NCI-H128 (cell line): ENCODE measurements at regions not wholly inside any gene's neighbourhood (a gene's known extent, or its start where the extent isn't known, plus 50 kb on each side); places are given as distances from the start of the nearest gene placed in this dataset.
"Not testable (repeated sequence)": the region's sequence is repeated elsewhere in the genome, so short reads cannot be mapped to it uniquely, and the experiment has no call there.

Experiments
- DNase-seq: peaks from one replicate; lab custom pipeline; 2025; ENCODE audit not compliant: unreplicated experiment; lab: John Stamatoyannopoulos, UW

DNA sequence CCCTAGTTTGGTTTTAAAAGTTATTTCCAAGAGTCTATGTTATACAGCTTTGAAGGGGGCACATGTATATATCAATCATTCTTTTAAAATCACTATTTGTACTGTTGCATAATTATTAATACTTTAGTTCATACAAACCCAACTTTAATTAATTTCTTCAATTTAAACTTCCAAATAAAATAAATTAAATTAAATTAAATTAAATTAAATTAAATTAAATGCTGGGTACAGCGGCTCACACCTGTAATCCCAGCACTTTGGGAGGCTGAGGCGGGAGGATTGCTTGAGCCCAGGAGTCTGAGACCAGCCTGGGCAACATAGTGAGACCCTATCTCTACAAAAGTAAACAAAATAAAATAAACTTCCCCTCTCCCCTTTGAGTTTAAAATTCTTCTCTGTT lies 98.9 kb upstream of the MYO10 start:
- not testable (repeated sequence) for DNase-seq

GRCh38 chr5:17037751-17038150 lies 101.7 kb upstream of the MYO10 start:
- DNase-seq, result no peak

DNA sequence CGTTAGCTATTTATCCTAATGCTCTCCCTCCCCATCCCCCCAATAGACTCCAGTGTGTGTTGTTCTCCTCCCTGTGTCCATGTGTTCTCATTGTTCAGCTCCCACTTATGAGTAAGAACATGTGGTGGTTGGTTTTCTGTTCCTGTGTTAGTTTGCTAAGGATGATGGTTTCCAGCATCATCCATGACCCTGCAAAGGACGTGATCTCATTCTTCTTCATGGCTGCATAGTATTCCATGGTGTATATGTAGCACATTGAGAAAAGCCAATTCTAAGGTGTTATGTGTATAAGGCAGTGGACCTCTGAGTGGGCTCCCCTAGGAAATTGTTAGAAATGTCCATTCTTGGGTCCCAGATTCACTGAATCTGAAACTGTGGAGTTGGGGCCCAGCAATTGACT lies 103.1 kb upstream of the MYO10 start:
- no peak for DNase-seq

DNA sequence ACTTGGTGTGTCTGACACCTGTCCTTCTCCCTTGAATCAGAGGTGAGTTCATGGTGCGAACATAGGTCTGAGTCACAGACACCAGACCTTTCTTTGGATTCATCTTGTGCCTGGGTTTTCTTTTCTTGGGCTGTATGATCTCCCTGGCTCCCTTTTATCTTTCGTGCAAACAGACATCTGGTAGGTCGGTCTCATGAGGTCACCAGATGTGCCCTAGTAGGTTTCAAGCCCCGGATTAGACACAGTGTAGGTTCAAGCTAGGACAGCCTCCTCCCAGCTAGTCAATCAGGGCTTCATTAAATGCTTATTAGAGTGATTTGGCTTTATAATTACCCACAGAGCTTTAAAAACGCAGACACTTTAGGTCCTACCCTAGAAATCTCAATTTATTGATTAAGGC lies 106.0 kb upstream of the MYO10 start:
- DNase-seq, result no peak

- no peak for DNase-seq
These were observed 110.2 kb upstream of the MYO10 start for GRCh38 chr5:17046320-17046719.

- no peak for DNase-seq
These were observed 114.1 kb upstream of the MYO10 start for GRCh38 chr5:17050236-17050635.

DNA sequence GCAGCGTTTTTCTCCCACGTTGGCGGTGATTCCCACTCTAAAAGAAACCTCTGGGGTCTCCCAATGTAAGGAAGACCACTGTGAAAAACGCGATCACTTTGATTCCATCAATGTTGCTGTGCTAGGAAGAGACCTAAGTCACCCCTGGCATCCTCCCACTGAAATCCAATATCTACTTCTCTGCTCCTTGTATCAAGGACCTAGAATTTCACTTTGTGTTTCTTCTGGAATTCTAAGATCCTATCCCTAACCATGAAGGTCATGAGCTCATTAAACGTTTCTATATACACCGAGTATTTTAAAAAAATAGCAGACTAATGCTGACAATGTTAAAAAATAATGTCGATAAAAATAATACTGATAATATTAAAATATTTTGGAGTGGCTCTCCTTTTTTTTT lies 118.8 kb upstream of the MYO10 start:
- no peak for DNase-seq

DNA sequence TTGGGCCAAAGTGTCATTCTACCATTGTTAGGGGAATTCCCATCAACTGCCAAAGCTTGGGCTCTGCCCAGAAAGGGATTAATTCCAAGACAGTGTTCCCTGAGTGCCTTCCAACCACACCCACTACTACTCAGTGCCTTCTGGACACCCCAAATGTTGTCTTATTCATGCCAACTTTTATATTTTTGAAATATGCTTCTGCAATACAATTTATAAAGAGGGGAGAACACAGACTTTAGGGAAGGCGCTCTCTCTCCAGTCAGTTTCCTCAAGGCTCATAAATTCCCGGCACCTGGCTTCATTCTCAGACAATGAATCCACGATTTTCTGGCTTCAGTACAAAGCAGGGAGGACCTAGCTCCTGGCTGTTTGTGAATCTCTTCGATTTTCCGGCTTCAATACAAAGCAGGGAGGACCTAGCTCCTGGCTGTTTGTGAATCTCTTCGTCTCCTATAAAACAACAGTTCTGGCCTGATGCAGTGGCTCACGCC lies 120.1 kb upstream of the MYO10 start:
- DNase-seq, result no peak

GRCh38 chr5:17058438-17058837 lies 122.3 kb upstream of the MYO10 start:
- DNase-seq, result no peak

DNA sequence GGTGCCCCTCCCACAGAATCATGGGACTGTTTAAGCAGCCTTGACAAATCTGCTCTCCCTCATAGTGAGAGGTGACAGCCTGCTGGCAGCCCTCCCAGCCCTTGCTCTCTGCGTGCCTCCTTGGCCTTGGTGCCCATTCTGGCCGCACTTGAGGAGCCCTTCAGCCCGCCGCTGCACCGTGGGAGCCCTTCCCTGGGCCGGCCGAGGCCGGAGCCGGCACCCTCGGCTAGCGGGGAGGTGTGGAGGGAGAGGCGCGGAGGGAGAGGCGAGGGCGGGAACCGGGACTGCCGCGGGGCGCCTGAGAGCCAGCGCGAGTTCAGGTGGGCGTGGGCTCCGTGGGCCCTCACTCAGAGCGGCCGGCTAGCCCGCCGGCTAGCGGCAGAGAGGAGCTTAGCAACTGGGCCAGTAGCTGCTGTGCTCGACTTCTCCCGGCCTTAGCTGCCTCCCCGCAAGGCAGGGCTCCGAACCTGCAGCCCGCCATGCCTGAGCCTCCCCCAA lies 125.9 kb upstream of the MYO10 start:
- DNase-seq, result no peak

DNA sequence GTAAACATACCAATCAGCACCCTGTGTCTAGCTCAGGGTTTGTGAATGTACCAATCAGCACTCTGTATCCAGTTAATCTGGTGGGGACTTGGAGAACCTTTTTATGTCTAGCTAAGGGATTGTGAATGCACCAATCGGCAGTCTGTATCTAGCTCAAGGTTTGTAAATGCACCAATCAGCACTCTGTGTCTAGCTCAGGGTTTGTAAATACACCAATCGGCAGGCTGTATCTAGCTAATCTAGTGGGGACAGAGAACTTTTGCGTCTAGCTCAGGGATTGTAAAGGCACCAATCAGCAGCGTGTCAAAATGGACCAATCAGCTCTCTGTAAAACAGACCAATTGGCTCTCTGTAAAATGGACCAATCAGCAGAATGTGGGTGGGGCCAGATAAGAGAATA lies 126.7 kb upstream of the MYO10 start:
- not testable (repeated sequence) for DNase-seq

- DNase-seq, result no peak
These were observed 128.2 kb upstream of the MYO10 start for GRCh38 chr5:17064241-17064640.

- no peak for DNase-seq
These were observed 129.4 kb upstream of the MYO10 start for GRCh38 chr5:17065458-17065857.

GRCh38 chr5:17066026-17066425 lies 129.9 kb upstream of the MYO10 start:
- DNase-seq, result not testable (repeated sequence)

GRCh38 chr5:17067657-17068392 lies 131.7 kb upstream of the MYO10 start:
- no peak for DNase-seq

- DNase-seq, result no peak
These were observed 134.0 kb upstream of the MYO10 start for GRCh38 chr5:17069995-17070511.

DNA sequence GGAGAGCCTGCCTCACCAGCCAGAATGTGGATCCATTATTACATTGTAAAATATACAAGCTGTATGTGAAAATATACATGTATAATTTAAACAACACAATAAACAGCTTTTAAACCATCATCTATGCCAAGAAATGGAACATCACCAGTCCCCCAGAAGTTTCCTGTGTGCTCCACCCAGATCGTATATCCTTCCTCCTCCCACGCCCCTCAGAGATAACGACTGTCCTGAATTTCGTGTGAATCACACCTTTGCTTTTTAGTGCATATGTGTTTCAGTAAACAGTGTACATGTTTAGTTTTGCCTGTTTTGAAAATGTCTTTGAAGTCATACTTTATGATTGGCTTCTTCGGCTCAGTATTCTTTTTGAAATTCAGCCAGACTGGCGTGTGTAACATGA lies 134.6 kb upstream of the MYO10 start:
- DNase-seq, result no peak

GRCh38 chr5:17075236-17075635 lies 139.1 kb upstream of the MYO10 start:
- no peak for DNase-seq

- no peak for DNase-seq
These were observed 140.2 kb upstream of the MYO10 start for GRCh38 chr5:17076272-17076671.

DNA sequence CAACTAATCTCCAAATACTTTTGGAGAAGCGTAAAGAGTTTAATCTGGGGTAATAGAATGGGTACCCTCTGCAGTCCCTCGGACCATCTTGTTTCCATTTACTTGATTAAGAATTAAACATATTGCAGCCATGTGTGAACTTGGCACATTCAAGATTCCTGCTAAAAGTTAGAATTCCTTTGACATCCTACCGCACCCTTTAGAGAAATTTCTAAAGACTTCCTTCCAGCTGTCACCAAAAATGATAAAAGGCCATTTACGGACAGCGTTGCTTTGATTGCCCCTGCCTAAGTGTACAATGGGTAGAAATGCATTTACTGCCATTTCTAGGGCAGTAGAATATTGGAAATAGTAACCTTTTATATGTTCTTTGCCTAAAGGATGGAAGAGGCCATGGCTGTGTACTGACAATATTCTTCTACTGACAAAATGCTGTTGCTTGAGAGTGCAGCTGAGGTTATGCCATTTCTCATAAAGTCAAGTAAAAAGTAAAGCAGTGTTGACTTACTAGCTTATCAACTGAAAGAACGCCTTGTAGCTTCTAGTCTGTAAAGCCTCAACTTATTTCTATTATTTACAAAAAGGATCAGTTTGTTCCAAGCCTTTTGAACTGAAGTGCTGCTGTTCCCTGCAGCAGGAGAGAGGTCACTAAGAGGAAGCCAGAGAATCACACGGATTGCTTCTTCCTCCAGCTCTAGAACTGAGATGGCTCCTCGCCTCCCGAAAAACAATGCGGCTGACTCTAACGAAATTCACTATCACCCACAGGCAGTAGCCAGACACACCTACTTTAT lies 139.8 kb upstream of the BASP1 start:
- DNase-seq, result no peak

- no peak for DNase-seq
These were observed 137.9 kb upstream of the BASP1 start for GRCh38 chr5:17079562-17079961.

DNA sequence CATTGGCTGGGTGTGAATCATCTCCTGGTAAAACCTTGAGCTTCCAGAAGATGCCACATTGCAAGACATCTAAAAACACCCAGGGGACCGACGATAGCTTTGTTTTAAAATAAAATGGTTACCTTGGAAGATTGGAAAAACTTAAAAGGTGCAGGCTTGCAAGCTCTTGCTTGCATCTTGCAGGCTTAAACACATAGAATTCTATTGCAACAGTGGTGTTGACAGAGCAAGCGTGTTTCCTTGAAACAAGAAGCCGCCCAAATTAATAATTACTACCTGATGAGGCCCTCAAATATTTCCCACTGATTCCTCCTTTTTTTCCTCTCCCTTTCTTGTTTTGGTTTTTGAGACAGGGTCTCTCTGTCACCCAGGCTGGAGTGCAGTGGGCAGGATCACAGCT lies 137.1 kb upstream of the BASP1 start:
- DNase-seq, result no peak
